A673 (cell line): ENCODE measurements at regions not wholly inside any gene's neighbourhood (a gene's known extent, or its start where the extent isn't known, plus 50 kb on each side); places are given as distances from the start of the nearest gene placed in this dataset.

Experiments
- EZH2 ChIP-seq: fragments of 200-600 bp; sonication (generic); IDR thresholded peaks from 2 replicates; pipeline ENCODE4 v1.6.1; 2017; ENCODE audit warnings: borderline replicate concordance, low read depth, mild to moderate bottlenecking, mixed read lengths, antibody characterized with exemption, low read length; ENCODE audit not compliant: poor library complexity, severe bottlenecking
- TF ChIP-seq, protein P1 (sequence below): fragments of 300-800, 200-600 bp; sonication (generic); conservative IDR thresholded peaks from 2 replicates; pipeline ENCODE4 v1.5.1; 2017; ENCODE audit warnings: low read depth, mild to moderate bottlenecking, antibody characterized with exemption, low read length, moderate library complexity, mixed read lengths

DNA sequence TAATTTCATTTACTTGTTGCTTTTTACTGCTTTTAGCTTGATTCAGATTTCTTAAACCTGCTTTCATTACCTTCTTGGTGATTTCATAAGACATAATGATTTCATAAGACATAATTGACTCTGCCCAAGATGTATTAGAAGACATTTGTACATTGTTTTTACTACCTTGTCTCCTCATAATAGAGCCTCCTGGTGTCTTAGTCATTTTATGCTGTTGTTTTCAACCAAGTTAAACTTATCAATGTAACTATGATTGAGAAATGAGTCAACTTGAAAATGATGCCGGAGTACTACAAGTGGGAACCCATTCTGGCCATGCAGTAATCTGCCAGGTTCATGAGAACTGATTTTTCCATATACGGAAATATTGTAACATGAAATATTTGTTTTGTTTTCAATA is 573.6 kb downstream of the MMUT start:
- TF ChIP-seq, protein P1, sequence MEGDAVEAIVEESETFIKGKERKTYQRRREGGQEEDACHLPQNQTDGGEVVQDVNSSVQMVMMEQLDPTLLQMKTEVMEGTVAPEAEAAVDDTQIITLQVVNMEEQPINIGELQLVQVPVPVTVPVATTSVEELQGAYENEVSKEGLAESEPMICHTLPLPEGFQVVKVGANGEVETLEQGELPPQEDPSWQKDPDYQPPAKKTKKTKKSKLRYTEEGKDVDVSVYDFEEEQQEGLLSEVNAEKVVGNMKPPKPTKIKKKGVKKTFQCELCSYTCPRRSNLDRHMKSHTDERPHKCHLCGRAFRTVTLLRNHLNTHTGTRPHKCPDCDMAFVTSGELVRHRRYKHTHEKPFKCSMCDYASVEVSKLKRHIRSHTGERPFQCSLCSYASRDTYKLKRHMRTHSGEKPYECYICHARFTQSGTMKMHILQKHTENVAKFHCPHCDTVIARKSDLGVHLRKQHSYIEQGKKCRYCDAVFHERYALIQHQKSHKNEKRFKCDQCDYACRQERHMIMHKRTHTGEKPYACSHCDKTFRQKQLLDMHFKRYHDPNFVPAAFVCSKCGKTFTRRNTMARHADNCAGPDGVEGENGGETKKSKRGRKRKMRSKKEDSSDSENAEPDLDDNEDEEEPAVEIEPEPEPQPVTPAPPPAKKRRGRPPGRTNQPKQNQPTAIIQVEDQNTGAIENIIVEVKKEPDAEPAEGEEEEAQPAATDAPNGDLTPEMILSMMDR = no peak
- no peak for TF ChIP-seq EZH2
